MCF 10A (cell line): ENCODE measurements at regions not wholly inside any gene's neighbourhood (a gene's known extent, or its start where the extent isn't known, plus 50 kb on each side); places are given as distances from the start of the nearest gene placed in this dataset.

Experiments used
- BruUV-seq: library from RNA; stranded (reverse); fragments of 400-500 nt; replicated peaks from 2 replicates; lab custom pipeline; 2021; lab: Mats Ljungman, UMichigan
- CTCF ChIA-PET: fragments of 300-600 bp; sonication (Branson Sonifier 250); formaldehyde crosslinking; extraction: SDS; loops from one replicate; lab custom pipeline; 2021; ENCODE audit warnings: antibody characterized with exemption, inconsistent platforms; lab: Yijun Ruan, JAX
- POLR2A ChIA-PET: fragments of 300-600, 350-650 bp; sonication (Branson Sonifier 250); formaldehyde crosslinking; extraction: SDS; loops from one replicate; lab custom pipeline; 2020; ENCODE audit warnings: antibody characterized with exemption, inconsistent platforms; lab: Yijun Ruan, JAX
- DNase-seq: peaks from one replicate; pipeline ENCODE4 v3.0.0-alpha.2; 2018; ENCODE audit not compliant: unreplicated experiment
- H3K27ac Mint-ChIP-seq: one replicate; pipeline ENCODE4 v1.8.0; 2022; ENCODE audit warnings: mild to moderate bottlenecking, low read depth, mixed read lengths; ENCODE audit not compliant: unreplicated experiment
- H3K27me3 Mint-ChIP-seq: one replicate; pipeline ENCODE4 v1.8.0; 2022; ENCODE audit warnings: mixed read lengths; ENCODE audit not compliant: insufficient read depth, unreplicated experiment
- H3K36me3 Mint-ChIP-seq: one replicate; pipeline ENCODE4 v1.8.0; 2022; ENCODE audit warnings: mild to moderate bottlenecking, moderate library complexity, mixed read lengths; ENCODE audit not compliant: insufficient read depth, unreplicated experiment
- H3K4me1 Mint-ChIP-seq: one replicate; pipeline ENCODE4 v1.8.0; 2022; ENCODE audit warnings: mixed read lengths; ENCODE audit not compliant: insufficient read depth, unreplicated experiment
- H3K4me3 Mint-ChIP-seq: one replicate; pipeline ENCODE4 v1.8.0; 2022; ENCODE audit warnings: mild to moderate bottlenecking, moderate library complexity, mixed read lengths; ENCODE audit not compliant: unreplicated experiment
- H3K9me3 Mint-ChIP-seq: one replicate; pipeline ENCODE4 v1.8.0; 2022; ENCODE audit warnings: mixed read lengths; ENCODE audit not compliant: unreplicated experiment
- CTCF ChIP-seq: fragments of 200-600 bp; IDR thresholded peaks from one replicate; pipeline ENCODE4 v1.8.0; 2022; ENCODE audit warnings: antibody characterized with exemption, mild to moderate bottlenecking; ENCODE audit not compliant: unreplicated experiment
- intact Hi-C: fragments of 100-400 bp; cut with micrococcal nuclease; formaldehyde crosslinking; loops from 2 replicates; pipeline ENCODE4 v1.14.1; 2022

- POLR2A ChIA-PET: no interaction called here
- Mint-ChIP-seq H3K4me3 (no peak overlapping the region), H3K27ac (no peak overlapping the region), H3K36me3 (peaks cover 5% of the 10 kb centered on the region), H3K4me1 (no peaks in the 10 kb centered on the region), H3K27me3 (no peaks in the 10 kb centered on the region), H3K9me3 (no peaks in the 10 kb centered on the region)
- TF ChIP-seq CTCF: no peak
- no peak for DNase-seq
- BruUV-seq: no TSS peak
- intact Hi-C loops: no loop called here
- CTCF ChIA-PET: interaction anchor here (0.6 kb wide), 1 partner anchor 49 kb away, joined by 3 read pairs; no protein-coding TSS in a partner anchor
Measured at GRCh38 chr2:43001787-43002468, 209.5 kb upstream of the HAAO start.

- POLR2A ChIA-PET: no interaction called here
Measured at GRCh38 chr2:43001055-43001378, 208.6 kb upstream of the HAAO start.

GRCh38 chr2:43000242-43001054 lies 208.1 kb upstream of the HAAO start:
- Mint-ChIP-seq H3K4me1 (no peaks in the 10 kb centered on the region), H3K4me3 (no peak overlapping the region), H3K27me3 (no peaks in the 10 kb centered on the region), H3K36me3 (peaks cover 5% of the 10 kb centered on the region), H3K9me3 (no peaks in the 10 kb centered on the region), H3K27ac (no peak overlapping the region)
- no peak for TF ChIP-seq CTCF
- BruUV-seq: no TSS peak
- ChIA-PET CTCF (interaction anchor here (0.6 kb wide), 1 partner anchor 284 kb away, joined by 3 read pairs; no protein-coding TSS in a partner anchor), POLR2A (no interaction called here)
- intact Hi-C loops: no loop called here
- no peak for DNase-seq

More at GRCh38 chr2:43001055-43001378, 208.6 kb upstream of the HAAO start:
- no TSS peak for BruUV-seq
- DNase-seq: no peak
- no peak overlapping the region for H3K4me3 Mint-ChIP-seq
- no peaks in the 10 kb centered on the region for H3K27me3 Mint-ChIP-seq
- peaks cover 5% of the 10 kb centered on the region for H3K36me3 Mint-ChIP-seq
- no peak overlapping the region for H3K27ac Mint-ChIP-seq
- H3K9me3 Mint-ChIP-seq: no peaks in the 10 kb centered on the region
- CTCF ChIA-PET: interaction anchor here (0.6 kb wide), 2 partner anchors 26 to 111 kb away, joined by 3 read pairs; no protein-coding TSS in a partner anchor
- no peaks in the 10 kb centered on the region for H3K4me1 Mint-ChIP-seq
- TF ChIP-seq CTCF: no peak
- intact Hi-C loops: no loop called here

GRCh38 chr2:42999856-43000241 lies 207.5 kb upstream of the HAAO start:
- H3K4me3 Mint-ChIP-seq: no peak overlapping the region
- H3K4me1 Mint-ChIP-seq: no peaks in the 10 kb centered on the region
- BruUV-seq: no TSS peak
- DNase-seq: no peak
- no peak for TF ChIP-seq CTCF
- H3K9me3 Mint-ChIP-seq: no peaks in the 10 kb centered on the region
- peaks cover 5% of the 10 kb centered on the region for H3K36me3 Mint-ChIP-seq
- intact Hi-C loops: no loop called here
- H3K27me3 Mint-ChIP-seq: no peaks in the 10 kb centered on the region
- ChIA-PET POLR2A (no interaction called here), CTCF (interaction anchor here (0.5 to 0.6 kb wide), 2 partner anchors 125 to 285 kb away, joined by 3 read pairs; no protein-coding TSS in a partner anchor)
- no peak overlapping the region for H3K27ac Mint-ChIP-seq
